GM10266 (cell line): ENCODE measurements at regions not wholly inside any gene's neighbourhood (a gene's known extent, or its start where the extent isn't known, plus 50 kb on each side); places are given as distances from the start of the nearest gene placed in this dataset.

ENCODE experiments used
- DNase-seq: peaks from one replicate; pipeline ENCODE4 v3.0.0; 2012; ENCODE audit errors: extremely low spot score
- TF ChIP-seq, protein P1 (sequence below): IDR thresholded peaks from 2 replicates; pipeline ENCODE4 v1.5.1; 2012; ENCODE audit warnings: mild to moderate bottlenecking, low read depth; ENCODE audit not compliant: control insufficient read depth, insufficient read depth; ENCODE audit errors: missing control alignments

DNA sequence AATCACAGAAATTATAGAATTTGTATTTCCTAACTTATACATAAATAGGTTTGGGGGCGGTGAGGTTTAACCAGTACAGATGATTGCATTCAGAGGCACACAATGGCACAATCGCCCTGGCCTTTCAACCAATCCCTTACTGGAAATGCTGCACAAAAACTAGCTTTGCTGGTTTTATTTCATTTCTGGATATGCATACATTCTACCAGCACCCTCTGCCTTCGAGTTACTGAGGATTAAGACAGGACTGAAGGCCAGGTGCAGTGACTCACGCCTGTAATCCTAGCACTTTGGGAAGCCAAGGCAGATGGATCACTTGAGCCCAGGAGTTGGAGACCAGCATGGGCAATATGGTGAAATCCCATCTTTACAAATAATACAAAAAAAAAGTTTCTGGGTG is 336.1 kb downstream of the ARRDC4 start:
- DNase-seq: no peak
- TF ChIP-seq, protein P1, sequence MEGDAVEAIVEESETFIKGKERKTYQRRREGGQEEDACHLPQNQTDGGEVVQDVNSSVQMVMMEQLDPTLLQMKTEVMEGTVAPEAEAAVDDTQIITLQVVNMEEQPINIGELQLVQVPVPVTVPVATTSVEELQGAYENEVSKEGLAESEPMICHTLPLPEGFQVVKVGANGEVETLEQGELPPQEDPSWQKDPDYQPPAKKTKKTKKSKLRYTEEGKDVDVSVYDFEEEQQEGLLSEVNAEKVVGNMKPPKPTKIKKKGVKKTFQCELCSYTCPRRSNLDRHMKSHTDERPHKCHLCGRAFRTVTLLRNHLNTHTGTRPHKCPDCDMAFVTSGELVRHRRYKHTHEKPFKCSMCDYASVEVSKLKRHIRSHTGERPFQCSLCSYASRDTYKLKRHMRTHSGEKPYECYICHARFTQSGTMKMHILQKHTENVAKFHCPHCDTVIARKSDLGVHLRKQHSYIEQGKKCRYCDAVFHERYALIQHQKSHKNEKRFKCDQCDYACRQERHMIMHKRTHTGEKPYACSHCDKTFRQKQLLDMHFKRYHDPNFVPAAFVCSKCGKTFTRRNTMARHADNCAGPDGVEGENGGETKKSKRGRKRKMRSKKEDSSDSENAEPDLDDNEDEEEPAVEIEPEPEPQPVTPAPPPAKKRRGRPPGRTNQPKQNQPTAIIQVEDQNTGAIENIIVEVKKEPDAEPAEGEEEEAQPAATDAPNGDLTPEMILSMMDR: no peak

DNA sequence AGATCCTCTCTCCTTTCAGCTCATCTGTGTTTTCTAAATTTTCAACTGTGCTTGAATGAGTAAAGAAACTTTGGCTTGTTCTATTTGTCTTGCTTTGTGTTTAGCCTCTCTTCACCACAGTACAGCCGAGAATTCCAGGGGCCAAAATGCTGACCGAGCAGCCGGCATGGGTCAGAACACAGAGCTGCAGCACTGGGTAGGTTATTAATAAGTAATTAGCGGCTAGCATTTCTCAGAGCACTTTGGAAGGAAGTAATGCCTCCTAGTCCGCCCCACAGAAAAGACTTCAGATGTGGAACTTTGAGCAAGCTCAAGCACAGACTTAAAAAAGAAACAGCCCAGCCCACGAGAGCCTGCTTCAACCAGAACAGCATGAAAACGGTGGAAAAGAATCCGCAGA is 343.9 kb downstream of the ARRDC4 start:
- no peak for DNase-seq
- TF ChIP-seq, protein P1: no peak

- DNase-seq: no peak
- TF ChIP-seq, protein P1: no peak
Measured at GRCh38 chr15:98308117-98308516, 340.2 kb upstream of the IGF1R start.

- TF ChIP-seq, protein P1: peak; percentile 82
- DNase-seq: peak; percentile 62
Measured at GRCh38 chr15:98311566-98312188, 336.7 kb upstream of the IGF1R start.

DNA sequence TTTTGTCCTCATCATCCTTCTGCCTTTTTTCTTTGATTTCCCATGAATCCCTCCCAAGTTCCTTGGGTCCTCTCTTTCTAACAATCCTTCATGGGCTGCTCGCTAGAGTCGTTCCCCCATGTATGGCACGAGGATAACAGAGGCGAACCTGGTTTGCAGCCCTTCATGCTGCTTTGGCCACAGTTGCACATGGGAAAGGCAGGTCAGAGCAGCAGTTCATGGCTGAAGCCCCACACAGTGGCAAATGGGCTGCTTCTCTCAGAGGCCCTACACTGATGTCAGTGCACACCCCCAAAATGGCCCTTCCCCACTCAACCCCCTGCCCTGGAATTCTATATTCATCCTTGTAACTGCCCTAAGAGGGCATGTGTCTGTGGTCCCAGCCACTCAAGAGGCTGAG is 335.4 kb upstream of the IGF1R start:
- no peak for DNase-seq
- TF ChIP-seq, protein P1: no peak

GRCh38 chr15:98315971-98316370 is 332.4 kb upstream of the IGF1R start:
- TF ChIP-seq, protein P1: no peak
- no peak for DNase-seq

GRCh38 chr15:98321896-98322295 is 326.4 kb upstream of the IGF1R start:
- TF ChIP-seq, protein P1: no peak
- DNase-seq: no peak
